Stomach (tissue), 4 donors: ENCODE measurements at regions not wholly inside any gene's neighbourhood (a gene's known extent, or its start where the extent isn't known, plus 50 kb on each side); places are given as distances from the start of the nearest gene placed in this dataset.

Experiments
- EP300 ChIP-seq: sonication (generic); formaldehyde crosslinking; IDR thresholded peaks from one replicate; pipeline ENCODE4 v1.6.1; 2017; ENCODE audit warnings: antibody characterized with exemption
- POLR2A ChIP-seq, 4 donors: fragments of 450-650 bp; IDR thresholded peaks; one replicate each; pipeline ENCODE4 v1.6.1; 2016; ENCODE audit warnings: antibody characterized with exemption in 4 of 4, control low read depth in 2 of 4, mild to moderate bottlenecking in 1 of 4, moderate library complexity in 1 of 4
- POLR2AphosphoS5 ChIP-seq, 3 donors: sonication (generic); formaldehyde crosslinking; IDR thresholded peaks; one replicate each; pipeline ENCODE4 v1.6.1; 2016; ENCODE audit warnings: antibody characterized with exemption in 3 of 3
- TF ChIP-seq, protein P1 (sequence below), 7 experiments: fragments of 450-650 bp in 4 of 7; fragments of 200-600 bp in 3 of 7; sonication (generic) in 3 of 7; IDR thresholded peaks; one replicate each; pipeline ENCODE4 v1.5.1; 2016 to 2019; ENCODE audit warnings: antibody characterized with exemption in 7 of 7, control low read depth in 2 of 7, mild to moderate bottlenecking in 1 of 7

DNA sequence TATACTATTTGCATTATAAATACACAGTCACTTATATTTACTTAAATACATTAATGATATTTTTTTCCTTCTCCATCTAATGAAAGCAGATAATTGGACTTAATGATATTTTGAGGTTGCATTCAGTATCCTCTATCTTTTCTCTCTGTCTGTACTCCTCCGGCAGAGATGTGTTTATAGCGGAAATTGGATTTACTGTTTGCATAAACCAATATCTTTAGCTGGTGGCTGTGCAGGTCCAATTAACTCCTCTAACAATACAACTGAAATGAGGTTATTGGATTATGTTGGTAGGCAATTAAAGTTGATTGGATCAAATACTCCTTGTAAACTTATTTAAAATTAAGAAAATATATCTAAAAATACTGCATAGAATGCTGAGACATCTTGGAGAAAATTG is 1044.2 kb upstream of the SORCS1 start:
- TF ChIP-seq, protein P1, sequence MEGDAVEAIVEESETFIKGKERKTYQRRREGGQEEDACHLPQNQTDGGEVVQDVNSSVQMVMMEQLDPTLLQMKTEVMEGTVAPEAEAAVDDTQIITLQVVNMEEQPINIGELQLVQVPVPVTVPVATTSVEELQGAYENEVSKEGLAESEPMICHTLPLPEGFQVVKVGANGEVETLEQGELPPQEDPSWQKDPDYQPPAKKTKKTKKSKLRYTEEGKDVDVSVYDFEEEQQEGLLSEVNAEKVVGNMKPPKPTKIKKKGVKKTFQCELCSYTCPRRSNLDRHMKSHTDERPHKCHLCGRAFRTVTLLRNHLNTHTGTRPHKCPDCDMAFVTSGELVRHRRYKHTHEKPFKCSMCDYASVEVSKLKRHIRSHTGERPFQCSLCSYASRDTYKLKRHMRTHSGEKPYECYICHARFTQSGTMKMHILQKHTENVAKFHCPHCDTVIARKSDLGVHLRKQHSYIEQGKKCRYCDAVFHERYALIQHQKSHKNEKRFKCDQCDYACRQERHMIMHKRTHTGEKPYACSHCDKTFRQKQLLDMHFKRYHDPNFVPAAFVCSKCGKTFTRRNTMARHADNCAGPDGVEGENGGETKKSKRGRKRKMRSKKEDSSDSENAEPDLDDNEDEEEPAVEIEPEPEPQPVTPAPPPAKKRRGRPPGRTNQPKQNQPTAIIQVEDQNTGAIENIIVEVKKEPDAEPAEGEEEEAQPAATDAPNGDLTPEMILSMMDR (IDR thresholded peaks at IDR 0.05) = no peak
- TF ChIP-seq POLR2A (IDR thresholded peaks at IDR 0.05) (no peak), POLR2AphosphoS5 (IDR thresholded peaks at IDR 0.05) (no peak), EP300 (no peak)
